IPS-18c (cell line): ENCODE measurements at regions not wholly inside any gene's neighbourhood (a gene's known extent, or its start where the extent isn't known, plus 50 kb on each side); places are given as distances from the start of the nearest gene placed in this dataset.

Source experiments
- H3K4me3 ChIP-seq: 2 replicates; pipeline ENCODE4 v1.7.0; 2013; ENCODE audit warnings: low read depth, mild to moderate bottlenecking, low read length, moderate library complexity; ENCODE audit not compliant: insufficient read depth
- H3K9me3 ChIP-seq: one replicate; pipeline ENCODE4 v1.6.1; 2013; ENCODE audit warnings: mild to moderate bottlenecking, low read length, moderate library complexity; ENCODE audit not compliant: control insufficient read depth, insufficient read depth

- H3K4me3 ChIP-seq, result no peak overlapping the region
These were observed 942.1 kb upstream of the EPHA7 start for GRCh38 chr6:94361304-94362060.

GRCh38 chr6:94357381-94357980 is 938.1 kb upstream of the EPHA7 start:
- Histone ChIP-seq H3K9me3 (no peaks in the 10 kb centered on the region), H3K4me3 (no peak overlapping the region)

More at GRCh38 chr6:94361304-94362060, 942.1 kb upstream of the EPHA7 start:
- no peaks in the 10 kb centered on the region for H3K9me3 ChIP-seq

- H3K9me3 ChIP-seq, result no peaks in the 10 kb centered on the region
- H3K4me3 ChIP-seq, result no peak overlapping the region
These were observed 931.5 kb upstream of the EPHA7 start for GRCh38 chr6:94350833-94351232.

GRCh38 chr6:94349227-94349626 is 929.9 kb upstream of the EPHA7 start:
- no peaks in the 10 kb centered on the region for H3K9me3 ChIP-seq
- no peak overlapping the region for H3K4me3 ChIP-seq

GRCh38 chr6:94344866-94345265 is 925.5 kb upstream of the EPHA7 start:
- Histone ChIP-seq H3K4me3 (no peak overlapping the region), H3K9me3 (no peaks in the 10 kb centered on the region)

GRCh38 chr6:94341173-94341572 is 921.8 kb upstream of the EPHA7 start:
- Histone ChIP-seq H3K4me3 (no peak overlapping the region), H3K9me3 (no peaks in the 10 kb centered on the region)

GRCh38 chr6:94323853-94324252 is 904.5 kb upstream of the EPHA7 start:
- Histone ChIP-seq H3K4me3 (no peak overlapping the region), H3K9me3 (no peaks in the 10 kb centered on the region)

GRCh38 chr6:94300424-94301144 is 881.2 kb upstream of the EPHA7 start:
- H3K9me3 ChIP-seq, result no peaks in the 10 kb centered on the region
- H3K4me3 ChIP-seq, result no peak overlapping the region

GRCh38 chr6:94289131-94289530 is 869.8 kb upstream of the EPHA7 start:
- no peaks in the 10 kb centered on the region for H3K9me3 ChIP-seq
- no peak overlapping the region for H3K4me3 ChIP-seq

- Histone ChIP-seq H3K4me3 (no peak overlapping the region), H3K9me3 (no peaks in the 10 kb centered on the region)
These were observed 858.8 kb upstream of the EPHA7 start for GRCh38 chr6:94278146-94278545.

GRCh38 chr6:94272327-94272726 is 853.0 kb upstream of the EPHA7 start:
- Histone ChIP-seq H3K9me3 (no peaks in the 10 kb centered on the region), H3K4me3 (no peak overlapping the region)

GRCh38 chr6:94270091-94270948 is 851.0 kb upstream of the EPHA7 start:
- Histone ChIP-seq H3K4me3 (no peak overlapping the region), H3K9me3 (no peaks in the 10 kb centered on the region)

- Histone ChIP-seq H3K9me3 (no peaks in the 10 kb centered on the region), H3K4me3 (no peak overlapping the region)
These were observed 849.9 kb upstream of the EPHA7 start for GRCh38 chr6:94269256-94269655.

GRCh38 chr6:94260765-94261164 is 841.4 kb upstream of the EPHA7 start:
- Histone ChIP-seq H3K4me3 (no peak overlapping the region), H3K9me3 (no peaks in the 10 kb centered on the region)

GRCh38 chr6:94254689-94255088 is 835.3 kb upstream of the EPHA7 start:
- no peak overlapping the region for H3K4me3 ChIP-seq
- H3K9me3 ChIP-seq, result no peaks in the 10 kb centered on the region

GRCh38 chr6:94251878-94252277 is 832.5 kb upstream of the EPHA7 start:
- no peaks in the 10 kb centered on the region for H3K9me3 ChIP-seq
- no peak overlapping the region for H3K4me3 ChIP-seq

- Histone ChIP-seq H3K4me3 (no peak overlapping the region), H3K9me3 (no peaks in the 10 kb centered on the region)
These were observed 826.0 kb upstream of the EPHA7 start for GRCh38 chr6:94245395-94245794.
